ENCODE measurements at regions not wholly inside any gene's neighbourhood (a gene's known extent, or its start where the extent isn't known, plus 50 kb on each side); places are given as distances from the start of the nearest gene placed in this dataset.

GRCh38 chr17:14755002-14755401 lies 454.1 kb downstream of the HS3ST3B1 start:
- no peak for TF ChIP-seq CTCF (IDR thresholded peaks at IDR 0.05)

- TF ChIP-seq CTCF (IDR thresholded peaks at IDR 0.05) = no peak
These were observed 452.5 kb downstream of the HS3ST3B1 start for GRCh38 chr17:14753383-14753782.

GRCh38 chr17:14752011-14752410 lies 451.1 kb downstream of the HS3ST3B1 start:
- no peak for TF ChIP-seq CTCF (IDR thresholded peaks at IDR 0.05)

GRCh38 chr17:14750866-14751265 lies 450.0 kb downstream of the HS3ST3B1 start:
- TF ChIP-seq CTCF (IDR thresholded peaks at IDR 0.05) = no peak

GRCh38 chr17:14749269-14749668 lies 448.4 kb downstream of the HS3ST3B1 start:
- TF ChIP-seq CTCF (IDR thresholded peaks at IDR 0.05) = no peak

GRCh38 chr17:14748036-14748710 lies 447.3 kb downstream of the HS3ST3B1 start:
- no peak for TF ChIP-seq CTCF (IDR thresholded peaks at IDR 0.05)

GRCh38 chr17:14747603-14747950 lies 446.7 kb downstream of the HS3ST3B1 start:
- TF ChIP-seq CTCF (IDR thresholded peaks at IDR 0.05) = no peak
